Mesenchymal stem cell (in vitro differentiated cells and primary cell): ENCODE measurements at regions not wholly inside any gene's neighbourhood (a gene's known extent, or its start where the extent isn't known, plus 50 kb on each side); places are given as distances from the start of the nearest gene placed in this dataset.

Experiments used
- DNase-seq: peaks from one replicate; pipeline ENCODE4 v3.0.0-alpha.2; 2013
- H2AFZ ChIP-seq: one replicate; pipeline ENCODE4 v1.6.1; 2013; ENCODE audit warnings: low read depth, mild to moderate bottlenecking, control low read depth, inconsistent platforms, low read length, moderate library complexity
- H2AK5ac ChIP-seq: 2 replicates; pipeline ENCODE4 v1.6.1; 2013; ENCODE audit warnings: low read length, moderate library complexity, mild to moderate bottlenecking, inconsistent platforms; ENCODE audit not compliant: severe bottlenecking
- H2BK120ac ChIP-seq: one replicate; pipeline ENCODE4 v1.6.1; 2013; ENCODE audit warnings: low read depth, mild to moderate bottlenecking, inconsistent platforms, low read length, moderate library complexity
- H2BK12ac ChIP-seq, 2 experiments: one replicate each; pipeline ENCODE4 v1.6.1; 2013; ENCODE audit warnings: inconsistent platforms in 2 of 2, low read length in 2 of 2, mild to moderate bottlenecking in 2 of 2, moderate library complexity in 2 of 2, control low read depth in 1 of 2
- H2BK15ac ChIP-seq: one replicate; pipeline ENCODE4 v1.6.1; 2013; ENCODE audit warnings: mild to moderate bottlenecking, low read depth, inconsistent platforms; ENCODE audit not compliant: poor library complexity, severe bottlenecking
- H2BK5ac ChIP-seq: 2 replicates; pipeline ENCODE4 v1.6.1; 2013; ENCODE audit warnings: low read depth, mild to moderate bottlenecking, low read length, control low read depth, inconsistent platforms; ENCODE audit not compliant: poor library complexity, severe bottlenecking
- H3K14ac ChIP-seq, 2 experiments: one replicate each; pipeline ENCODE4 v1.6.1; 2013; ENCODE audit warnings: inconsistent platforms in 2 of 2, low read length in 2 of 2, control low read depth in 1 of 2, mild to moderate bottlenecking in 1 of 2, moderate library complexity in 1 of 2
- H3K18ac ChIP-seq, 2 experiments: one replicate each; pipeline ENCODE4 v1.6.1; 2013; ENCODE audit warnings: inconsistent platforms in 2 of 2, low read length in 2 of 2, control low read depth in 1 of 2, low read depth in 1 of 2, mild to moderate bottlenecking in 1 of 2
- H3K23ac ChIP-seq, 2 experiments: one replicate each; pipeline ENCODE4 v1.6.1; 2013; ENCODE audit warnings: inconsistent platforms in 2 of 2, low read length in 2 of 2, mild to moderate bottlenecking in 2 of 2, moderate library complexity in 2 of 2, control low read depth in 1 of 2
- H3K27ac ChIP-seq: 2 replicates; pipeline ENCODE4 v1.5.1; 2013; ENCODE audit warnings: mild to moderate bottlenecking, moderate library complexity, low read length, control low read depth, inconsistent platforms; ENCODE audit not compliant: poor library complexity, severe bottlenecking
- H3K27me3 ChIP-seq, 2 experiments: 2 replicates each; pipeline versions ENCODE4 v1.6.1 to v1.7.0; 2013; ENCODE audit warnings: low read length in 2 of 2, mild to moderate bottlenecking in 2 of 2, moderate library complexity in 2 of 2, control low read depth in 1 of 2, inconsistent platforms in 1 of 2; ENCODE audit not compliant: control insufficient read depth in 1 of 2, insufficient read depth in 1 of 2
- H3K36me3 ChIP-seq, 2 experiments: 2 replicates each; pipeline versions ENCODE4 v1.6.1 to v1.7.0; 2013; ENCODE audit warnings: low read length in 2 of 2, control low read depth in 1 of 2, inconsistent platforms in 1 of 2, low read depth in 1 of 2, mild to moderate bottlenecking in 1 of 2; ENCODE audit not compliant: insufficient read depth in 2 of 2, control insufficient read depth in 1 of 2
- H3K4ac ChIP-seq, 2 experiments: one replicate each; pipeline ENCODE4 v1.6.1; 2013; ENCODE audit warnings: inconsistent platforms in 2 of 2, low read length in 2 of 2, mild to moderate bottlenecking in 2 of 2, moderate library complexity in 2 of 2, control low read depth in 1 of 2, low read depth in 1 of 2
- H3K4me1 ChIP-seq: 2 replicates; pipeline ENCODE4 v1.6.1; 2013; ENCODE audit warnings: low read depth, low read length, control low read depth; ENCODE audit not compliant: control insufficient read depth, insufficient read depth
- H3K4me2 ChIP-seq: 2 replicates; pipeline ENCODE4 v1.6.1; 2013; ENCODE audit warnings: low read length, mild to moderate bottlenecking, inconsistent platforms; ENCODE audit not compliant: poor library complexity, severe bottlenecking
- H3K4me3 ChIP-seq, 2 experiments: 2 replicates each; pipeline versions ENCODE4 v1.5.1 to v1.7.0; 2013; ENCODE audit warnings: low read length in 2 of 2, mild to moderate bottlenecking in 2 of 2, control low read depth in 1 of 2, low read depth in 1 of 2; ENCODE audit not compliant: insufficient read depth in 1 of 2
- H3K79me1 ChIP-seq: replicated peaks from 2 replicates; pipeline ENCODE4 v1.6.1; 2013; ENCODE audit warnings: mild to moderate bottlenecking, control low read depth, low read length, inconsistent platforms; ENCODE audit not compliant: poor library complexity, severe bottlenecking
- H3K9ac ChIP-seq: 2 replicates; pipeline ENCODE4 v1.7.0; 2013; ENCODE audit warnings: mild to moderate bottlenecking, low read length, moderate library complexity
- H3K9me3 ChIP-seq: 2 replicates; pipeline ENCODE4 v1.7.0; 2013; ENCODE audit warnings: mild to moderate bottlenecking, low read length; ENCODE audit not compliant: control insufficient read depth
- H4K8ac ChIP-seq: one replicate; pipeline ENCODE4 v1.6.1; 2013; ENCODE audit warnings: inconsistent platforms, mild to moderate bottlenecking, low read length, moderate library complexity
- H4K91ac ChIP-seq: one replicate; pipeline ENCODE4 v1.6.1; 2013; ENCODE audit warnings: mild to moderate bottlenecking, low read length, inconsistent platforms
- WGBS: methylation state at CpG from one replicate; pipeline ENCODE4 v1.1.7; 2013; ENCODE audit warnings: mixed read lengths; 5-methylcytosine and 5-hydroxymethylcytosine counted together

- no peaks in the 10 kb centered on the region for H3K79me1 ChIP-seq
- no peak overlapping the region for H4K91ac ChIP-seq
- H3K4me1 ChIP-seq = no peaks in the 10 kb centered on the region
- no peak overlapping the region for H2BK5ac ChIP-seq
- H3K27me3 ChIP-seq = no peaks in the 10 kb centered on the region
- H3K4me3 ChIP-seq = no peak overlapping the region
- no peak overlapping the region for H4K8ac ChIP-seq
- no peak overlapping the region for H2BK12ac ChIP-seq
- no peak overlapping the region for H3K9ac ChIP-seq
- no peak overlapping the region for H3K23ac ChIP-seq
- H2BK120ac ChIP-seq = no peak overlapping the region
- DNase-seq = no peak
- peaks cover 40% of the 10 kb centered on the region for H3K9me3 ChIP-seq
- no peak overlapping the region for H3K14ac ChIP-seq
- no peak overlapping the region for H2AK5ac ChIP-seq
- no peak overlapping the region for H3K4me2 ChIP-seq
- no peak overlapping the region for H2BK15ac ChIP-seq
- H2AFZ ChIP-seq = no peak overlapping the region
- no peak overlapping the region for H3K18ac ChIP-seq
- no peak overlapping the region for H3K27ac ChIP-seq
- H3K4ac ChIP-seq = no peak overlapping the region
- H3K36me3 ChIP-seq = no peaks in the 10 kb centered on the region
Observed at GRCh38 chr21:14797543-14797942, 251.4 kb upstream of the SAMSN1 start.

GRCh38 chr21:14787312-14787711 is 241.2 kb upstream of the SAMSN1 start:
- Histone ChIP-seq H3K27me3 (no peaks in the 10 kb centered on the region), H2AFZ (no peak overlapping the region)

GRCh38 chr21:14785679-14786078 is 239.6 kb upstream of the SAMSN1 start:
- no peak overlapping the region for H2BK120ac ChIP-seq

More at GRCh38 chr21:14787312-14787711, 241.2 kb upstream of the SAMSN1 start:
- Histone ChIP-seq H2BK15ac (no peak overlapping the region), H3K23ac (no peak overlapping the region), H4K91ac (no peak overlapping the region), H3K4me1 (no peaks in the 10 kb centered on the region), H3K4me3 (no peak overlapping the region), H3K36me3 (no peaks in the 10 kb centered on the region), H3K18ac (no peak overlapping the region), H2BK5ac (no peak overlapping the region), H3K4ac (no peak overlapping the region), H2AK5ac (no peak overlapping the region), H2BK120ac (no peak overlapping the region), H3K79me1 (no peaks in the 10 kb centered on the region), H3K27ac (no peak overlapping the region), H3K4me2 (no peak overlapping the region), H3K14ac (no peak overlapping the region), H2BK12ac (no peak overlapping the region), H4K8ac (no peak overlapping the region), H3K9ac (no peak overlapping the region), H3K9me3 (no peaks in the 10 kb centered on the region)
- DNase-seq = no peak

GRCh38 chr21:14773777-14774345 is 227.7 kb upstream of the SAMSN1 start:
- Histone ChIP-seq H3K9ac (no peak overlapping the region), H3K4me3 (no peak overlapping the region), H3K23ac (no peak overlapping the region), H2AFZ (no peak overlapping the region), H3K27me3 (no peaks in the 10 kb centered on the region), H3K27ac (no peak overlapping the region), H4K8ac (no peak overlapping the region), H3K79me1 (no peaks in the 10 kb centered on the region), H2BK12ac (no peak overlapping the region), H2BK15ac (no peak overlapping the region), H2BK120ac (no peak overlapping the region), H2BK5ac (no peak overlapping the region), H3K4ac (no peak overlapping the region), H2AK5ac (no peak overlapping the region), H3K4me1 (no peaks in the 10 kb centered on the region), H3K36me3 (no peaks in the 10 kb centered on the region), H3K9me3 (no peaks in the 10 kb centered on the region), H3K14ac (no peak overlapping the region), H3K18ac (no peak overlapping the region), H4K91ac (no peak overlapping the region), H3K4me2 (no peak overlapping the region)
- peak; percentile 6 for DNase-seq
- WGBS = 51% methylated on average over 3 of the region's 5 CpGs

More at GRCh38 chr21:14785679-14786078, 239.6 kb upstream of the SAMSN1 start:
- Histone ChIP-seq H3K14ac (no peak overlapping the region), H3K27ac (no peak overlapping the region), H4K8ac (no peak overlapping the region), H2AK5ac (no peak overlapping the region), H3K4me3 (no peak overlapping the region), H3K18ac (no peak overlapping the region), H3K27me3 (no peaks in the 10 kb centered on the region), H3K9ac (no peak overlapping the region), H3K79me1 (no peaks in the 10 kb centered on the region), H3K4ac (no peak overlapping the region), H3K4me1 (no peaks in the 10 kb centered on the region), H2BK15ac (no peak overlapping the region), H2BK12ac (no peak overlapping the region), H3K23ac (no peak overlapping the region), H2BK5ac (no peak overlapping the region), H2AFZ (no peak overlapping the region), H3K4me2 (no peak overlapping the region), H3K9me3 (no peaks in the 10 kb centered on the region), H4K91ac (no peak overlapping the region), H3K36me3 (no peaks in the 10 kb centered on the region)
- 100% methylated on average over 2 of the region's 2 CpGs for WGBS
- no peak for DNase-seq
